AG08395 (cell line): ENCODE measurements at regions not wholly inside any gene's neighbourhood (a gene's known extent, or its start where the extent isn't known, plus 50 kb on each side); places are given as distances from the start of the nearest gene placed in this dataset.

Source experiments
- DNase-seq: peaks from one replicate; pipeline ENCODE4 v3.0.0; 2012; ENCODE audit warnings: mixed read lengths, low spot score

DNA sequence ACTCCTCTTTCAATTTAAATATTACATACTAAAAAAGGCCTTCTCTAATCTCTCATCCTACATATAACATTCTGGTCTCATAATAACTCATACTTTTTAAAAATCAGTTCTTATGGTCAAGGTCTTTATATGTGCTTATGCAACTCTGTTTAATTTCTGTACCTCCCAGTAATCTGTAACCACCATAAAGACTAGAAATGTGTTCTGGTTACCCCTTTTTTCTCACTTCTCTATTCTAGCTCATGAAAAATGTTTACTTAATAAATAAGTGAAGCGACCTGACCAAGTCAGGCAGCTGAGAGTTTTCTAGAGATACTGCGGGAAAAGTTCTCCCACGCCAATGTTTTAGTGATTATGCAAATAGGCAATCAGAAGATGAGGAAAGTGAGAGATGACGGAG, 548.8 kb upstream of the FAM241A start:
- DNase-seq = no peak

DNA sequence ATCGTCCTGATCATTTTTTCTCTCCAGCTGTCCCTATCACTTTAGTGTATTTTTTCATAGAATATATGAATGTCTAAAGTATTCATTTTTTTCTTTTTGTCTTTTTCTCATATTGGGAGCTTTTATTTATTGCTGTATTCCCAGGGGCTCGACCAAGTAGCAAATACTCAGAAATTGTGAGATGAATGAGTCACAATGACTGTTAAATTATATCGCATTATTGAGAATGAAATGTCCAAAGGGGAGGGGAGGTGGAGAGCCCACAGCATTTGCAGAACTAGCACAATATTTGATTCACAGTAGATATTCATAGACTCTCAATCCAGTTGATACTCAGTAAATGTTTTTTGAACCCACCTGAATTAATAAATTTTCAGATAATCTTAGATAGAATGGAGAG, 543.6 kb upstream of the FAM241A start:
- peak; percentile 4 for DNase-seq

DNA sequence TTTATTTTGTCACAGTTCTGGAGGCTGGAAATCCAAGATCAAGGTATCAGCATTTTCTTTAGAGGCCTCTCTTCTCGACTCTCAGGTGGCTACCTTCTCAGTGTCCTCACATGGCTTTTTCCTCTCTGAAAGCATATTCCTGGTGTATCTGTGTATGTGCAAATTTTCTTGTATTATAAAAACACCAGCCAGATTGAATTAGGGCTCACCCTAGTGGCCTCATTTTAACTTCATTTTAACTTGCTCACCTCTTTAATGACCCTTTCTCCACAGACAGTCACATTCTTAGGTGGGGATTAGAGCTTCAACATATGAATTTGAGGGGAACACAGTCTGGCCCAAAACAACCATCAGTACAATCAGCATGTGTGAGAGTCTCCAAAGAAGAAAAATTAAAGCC, 542.4 kb upstream of the FAM241A start:
- DNase-seq = peak; percentile 26

DNA sequence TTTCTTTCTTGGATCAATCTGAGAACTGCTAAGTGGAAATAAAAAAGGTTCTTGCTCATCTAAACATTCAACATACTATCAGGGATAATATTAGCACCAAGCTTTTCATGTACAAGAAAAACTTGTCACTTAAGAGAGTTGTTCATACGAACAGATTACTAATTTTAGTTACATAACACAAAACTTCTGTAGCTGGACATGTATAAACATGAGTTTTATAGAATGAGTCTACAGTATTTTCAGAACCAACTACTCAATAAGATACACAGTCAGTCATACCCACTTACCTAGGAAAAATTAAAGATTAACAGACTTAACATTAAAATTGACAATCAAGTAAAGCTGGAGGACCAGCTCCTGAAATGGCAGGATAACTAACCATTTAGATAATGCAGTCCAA, 540.1 kb upstream of the FAM241A start:
- DNase-seq = no peak

DNA sequence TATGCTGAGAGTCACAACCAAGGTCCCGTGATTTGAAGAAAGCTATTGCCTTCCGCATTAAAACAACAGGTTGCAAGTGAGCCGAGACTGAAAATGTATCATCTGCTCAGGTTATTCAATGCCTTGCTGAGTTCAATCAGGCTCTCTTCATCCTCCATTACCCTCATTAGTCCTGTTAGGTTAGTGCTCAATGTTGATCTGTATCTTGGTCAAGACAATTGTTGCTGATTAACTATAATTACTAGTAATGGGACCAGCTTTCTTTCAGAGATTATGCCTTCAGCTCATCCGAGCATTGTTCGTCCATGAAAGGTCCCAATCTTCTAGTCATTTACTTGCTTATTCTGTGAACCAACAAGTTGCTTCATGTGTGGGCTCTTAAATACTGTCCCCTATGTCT, 534.6 kb upstream of the FAM241A start:
- DNase-seq = no peak

DNA sequence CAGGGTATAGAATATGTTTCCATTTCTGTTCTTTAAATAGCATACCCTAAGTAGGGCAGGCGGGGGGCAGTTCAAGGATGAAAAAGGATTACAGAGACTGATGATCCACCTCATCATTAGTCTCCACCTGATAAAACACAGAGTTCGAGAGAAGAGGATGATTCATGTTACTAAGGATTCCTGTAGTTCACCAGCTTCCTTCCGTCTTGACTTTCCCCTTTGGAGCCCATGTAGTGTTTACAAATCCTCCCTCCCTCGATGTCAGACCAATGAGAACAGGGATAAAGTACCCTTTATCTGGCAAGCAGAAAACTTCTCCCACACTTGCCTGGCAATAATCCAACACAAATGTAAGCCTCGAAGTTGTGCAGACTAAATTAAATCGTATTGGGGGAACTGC, 526.3 kb upstream of the FAM241A start:
- no peak for DNase-seq

DNA sequence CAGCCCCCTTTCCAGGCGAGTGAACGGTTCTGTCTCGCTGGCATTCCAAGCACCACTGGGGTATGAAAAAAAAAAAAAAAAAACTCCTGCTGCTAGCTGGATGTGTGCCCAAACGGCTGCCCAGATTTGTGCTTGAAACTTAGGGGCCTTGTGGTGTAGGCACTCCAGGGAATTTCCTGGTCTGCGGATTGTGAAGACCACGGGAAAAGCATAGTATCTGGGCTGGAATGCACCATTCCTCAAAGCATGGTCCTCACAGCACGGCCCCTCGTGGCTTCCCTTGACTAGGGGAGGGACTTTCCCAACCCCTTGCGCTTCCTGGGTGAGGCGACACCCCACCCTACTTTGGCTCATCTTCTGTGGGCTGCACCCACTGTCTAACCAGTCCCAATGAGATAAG, 516.8 kb upstream of the FAM241A start:
- DNase-seq = no peak

DNA sequence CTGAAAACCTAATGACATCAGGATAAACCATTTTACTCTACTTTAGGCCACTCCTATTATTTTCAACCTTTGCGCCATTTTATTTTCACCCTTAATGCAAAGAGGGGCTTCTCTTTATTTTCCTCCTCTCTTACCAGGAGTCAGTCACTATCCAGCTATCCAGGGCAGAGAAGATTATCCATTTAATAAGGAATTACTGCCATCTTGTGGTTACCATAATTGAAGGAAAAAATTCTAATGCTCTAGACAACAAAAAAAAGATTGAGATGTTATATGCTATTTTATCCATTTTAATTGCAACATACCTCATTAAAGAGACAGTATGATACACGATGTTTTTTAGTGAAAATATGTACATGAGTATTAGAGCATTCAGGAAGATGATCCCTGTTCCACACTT, 514.5 kb upstream of the FAM241A start:
- peak; percentile 41 for DNase-seq

DNA sequence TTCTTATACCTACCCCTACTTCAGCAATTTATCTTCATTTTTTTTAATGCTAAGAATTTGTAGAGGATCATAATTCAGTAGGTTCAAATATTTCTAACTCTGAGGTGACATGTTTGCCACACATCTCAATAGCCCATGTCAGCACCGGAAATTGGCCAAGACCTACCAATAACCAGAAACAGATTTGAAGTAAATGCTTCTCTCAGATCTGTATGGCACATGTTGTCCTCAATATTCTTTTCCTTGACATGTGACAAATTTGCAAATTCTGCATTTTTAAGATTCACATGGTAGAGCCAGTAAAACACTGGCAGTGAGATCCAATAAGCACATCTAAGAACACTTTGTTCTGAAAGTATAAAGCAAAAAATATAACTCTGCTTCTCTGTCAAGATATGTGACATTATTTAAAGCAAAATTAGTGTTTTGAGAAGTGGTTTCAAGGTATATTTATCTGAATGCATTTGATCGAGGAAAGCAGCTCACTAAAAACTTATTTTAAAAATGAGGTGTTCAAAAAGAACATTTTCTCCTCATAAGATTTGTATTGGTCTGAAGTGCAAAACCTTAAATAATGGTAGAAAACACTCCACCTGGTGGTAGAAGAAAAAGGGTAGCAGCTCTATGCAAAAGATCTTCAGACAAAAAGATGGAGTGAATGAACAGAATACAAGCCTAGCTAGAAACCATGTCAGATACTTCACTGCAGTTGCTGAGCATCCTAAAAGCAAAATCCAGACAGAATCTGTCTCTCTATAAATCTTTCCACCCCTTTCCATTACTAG, 513.8 kb upstream of the FAM241A start:
- DNase-seq = no peak

DNA sequence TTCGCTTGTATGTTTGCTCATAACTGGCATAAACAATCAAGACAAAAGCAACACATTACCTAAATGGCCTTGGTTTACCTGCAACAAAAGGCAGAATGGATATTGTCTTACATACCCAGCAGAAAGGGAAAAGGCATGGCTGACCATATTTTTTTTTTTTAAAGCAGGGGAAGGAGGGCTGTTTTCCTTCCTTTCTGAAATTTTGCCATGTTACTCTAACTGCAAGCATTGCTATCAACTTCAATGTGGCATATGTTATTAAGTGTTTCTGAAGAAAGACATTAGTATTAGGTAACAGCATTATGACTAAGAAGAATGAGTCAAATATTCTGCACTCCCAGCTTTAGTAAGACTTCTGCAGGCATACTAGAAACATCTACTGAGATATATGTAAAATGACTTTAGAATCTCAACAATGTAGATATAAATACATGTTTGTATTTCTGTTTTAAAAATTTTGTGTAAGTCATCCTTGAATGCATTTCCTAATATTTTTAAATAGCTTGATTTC, 512.6 kb upstream of the FAM241A start:
- DNase-seq = peak; percentile 10

DNA sequence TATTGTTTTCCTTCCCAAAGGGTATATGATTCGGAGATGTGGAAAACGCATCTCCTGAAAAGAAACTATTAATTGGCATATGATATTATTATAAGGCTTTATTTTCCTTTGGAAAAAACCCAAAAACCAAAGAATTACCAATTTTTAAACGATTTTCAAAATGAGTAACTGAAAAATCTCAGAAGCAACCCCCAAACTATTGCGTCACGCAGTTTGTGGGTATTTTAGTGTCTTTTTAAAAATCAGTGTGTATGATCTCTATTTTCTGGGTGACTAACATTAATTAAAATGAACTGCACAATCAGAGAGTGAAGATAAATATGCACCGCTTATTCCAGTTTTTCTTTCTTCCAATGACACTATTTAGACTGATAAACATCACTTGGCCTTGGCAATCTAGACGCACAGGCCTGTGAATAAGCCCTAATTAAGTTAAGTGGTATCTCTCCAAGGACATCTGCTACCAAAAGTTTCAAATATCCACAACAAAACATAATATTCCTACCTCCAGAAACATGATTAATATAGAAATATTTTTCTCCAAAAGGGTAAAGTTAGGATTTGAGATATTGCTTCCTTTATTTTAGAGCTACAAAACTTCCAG, 511.5 kb upstream of the FAM241A start:
- no peak for DNase-seq

DNA sequence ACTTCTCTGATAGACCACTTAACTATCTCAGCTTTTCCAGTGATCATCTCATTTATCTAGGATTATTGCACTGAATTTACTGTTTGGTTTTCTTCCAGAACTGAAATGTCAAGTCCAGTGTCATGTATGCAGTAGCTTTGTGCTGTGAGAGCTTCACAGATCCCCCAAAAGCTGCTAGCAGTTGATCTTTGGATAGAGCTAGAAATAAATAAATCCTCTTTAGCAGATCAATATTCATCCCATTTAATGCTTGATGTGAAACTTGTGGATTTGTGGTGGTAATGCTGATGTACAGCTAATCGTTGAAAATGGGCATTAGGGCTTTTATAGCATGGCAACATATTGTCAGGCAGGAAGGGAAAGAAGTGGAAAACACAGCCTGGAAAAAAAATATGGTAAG, 509.6 kb upstream of the FAM241A start:
- DNase-seq = no peak

DNA sequence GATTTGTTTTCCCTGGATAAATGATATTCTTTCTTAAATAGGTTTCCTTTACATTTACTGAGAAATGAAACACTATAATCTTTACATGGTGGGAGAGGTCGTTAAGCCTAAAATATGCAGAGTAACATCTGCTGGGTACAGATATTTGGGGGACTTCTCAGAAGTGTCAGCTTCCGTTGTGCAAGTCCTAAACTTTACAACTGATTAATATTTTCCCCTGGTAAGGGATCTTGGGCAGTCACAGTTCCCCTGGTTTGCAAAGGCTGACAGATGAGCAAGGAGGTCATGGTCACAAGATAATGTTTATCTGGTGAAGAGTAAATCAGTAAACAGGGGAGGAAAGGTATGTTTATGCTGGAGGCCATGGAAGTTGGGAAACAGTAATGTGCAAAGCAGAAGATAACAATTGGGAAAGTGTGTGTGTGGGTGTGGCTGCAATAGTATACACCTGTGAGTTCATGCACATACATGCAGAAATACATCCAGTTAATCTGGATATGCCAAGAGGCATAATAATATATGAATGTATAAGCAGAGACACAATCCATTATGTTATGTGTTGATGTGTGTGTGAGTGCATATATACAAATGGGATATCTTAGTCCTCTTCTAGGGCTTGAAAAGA, 508.2 kb upstream of the FAM241A start:
- DNase-seq = no peak

DNA sequence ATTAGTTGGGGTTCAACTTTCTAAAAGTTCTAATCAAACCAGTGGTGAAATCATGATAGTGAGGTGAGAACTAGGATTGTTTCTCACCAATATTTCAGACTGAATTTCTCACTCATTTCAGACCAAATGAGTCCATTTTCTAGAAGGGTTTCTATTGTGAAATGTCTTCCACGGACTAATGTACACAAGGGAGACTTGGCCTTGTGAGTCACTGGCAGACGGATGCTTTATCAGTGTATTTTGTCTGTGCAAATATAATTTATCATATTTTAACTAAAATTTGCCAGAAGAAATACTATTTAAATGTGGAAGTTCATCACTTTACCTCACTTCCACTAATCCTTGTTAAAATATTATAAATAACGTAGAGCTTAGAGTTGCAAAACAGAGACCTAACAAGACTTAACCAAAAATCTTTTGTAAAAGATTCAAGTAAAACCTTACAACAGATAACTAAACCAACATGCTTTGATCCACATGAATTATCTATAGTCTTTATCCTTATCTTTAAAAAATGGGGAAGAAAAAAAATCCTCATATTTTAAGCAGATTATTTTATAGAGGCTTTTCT, 506.0 kb upstream of the FAM241A start:
- no peak for DNase-seq

DNA sequence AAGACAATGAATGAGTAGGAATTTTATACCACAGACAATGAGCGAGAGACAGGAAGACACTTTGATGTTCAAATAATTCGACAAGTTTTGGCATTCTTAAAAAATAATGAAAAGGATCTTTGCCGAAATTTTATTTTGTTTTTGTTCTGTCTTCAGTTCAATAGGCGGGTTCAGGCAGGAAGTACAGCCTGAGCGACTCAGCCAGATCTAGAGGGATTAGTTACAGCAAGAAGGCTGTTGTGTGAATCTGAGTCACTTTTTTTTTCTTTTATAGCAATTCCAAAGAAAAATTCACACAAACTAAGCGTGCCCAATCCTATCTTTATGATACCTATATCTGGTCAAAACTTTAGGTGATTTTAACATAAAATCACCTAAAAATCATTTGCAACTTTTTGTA, 505.4 kb upstream of the FAM241A start:
- DNase-seq = peak; percentile 57

DNA sequence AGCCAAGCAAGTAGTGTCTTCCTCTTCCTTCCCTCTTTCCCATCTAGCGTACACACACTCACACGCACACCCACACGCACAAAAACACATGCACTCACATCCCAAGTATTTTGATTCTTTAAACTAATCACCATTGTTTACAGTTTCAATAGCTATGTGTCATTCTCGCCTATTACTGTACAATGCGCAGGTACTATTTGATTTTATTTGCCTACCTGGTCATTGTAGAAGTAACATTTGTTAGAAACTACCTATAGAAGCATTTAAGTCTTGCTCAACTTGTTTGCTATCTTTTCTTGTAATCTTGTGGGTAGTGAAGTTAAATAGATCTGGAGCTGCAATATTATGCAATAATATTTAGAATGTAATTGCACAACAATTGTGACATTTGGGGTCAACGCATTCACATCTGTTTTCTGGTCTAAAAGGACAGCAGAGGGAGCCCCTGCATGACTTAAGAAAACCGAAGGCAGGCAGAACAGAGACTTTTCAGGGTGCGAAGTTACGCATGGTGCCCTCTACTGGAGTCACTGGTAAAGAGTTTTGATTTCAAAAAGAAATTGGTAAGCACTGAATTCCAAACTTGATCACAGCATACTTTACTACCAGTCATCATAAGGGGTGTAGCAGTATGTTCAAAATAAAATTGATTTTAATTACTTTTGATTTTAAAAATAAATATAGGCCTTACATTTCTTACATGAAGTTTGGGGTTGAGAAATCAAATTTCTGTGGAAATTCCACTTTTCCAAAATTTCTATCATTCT, 503.3 kb upstream of the FAM241A start:
- DNase-seq = peak; percentile 82

DNA sequence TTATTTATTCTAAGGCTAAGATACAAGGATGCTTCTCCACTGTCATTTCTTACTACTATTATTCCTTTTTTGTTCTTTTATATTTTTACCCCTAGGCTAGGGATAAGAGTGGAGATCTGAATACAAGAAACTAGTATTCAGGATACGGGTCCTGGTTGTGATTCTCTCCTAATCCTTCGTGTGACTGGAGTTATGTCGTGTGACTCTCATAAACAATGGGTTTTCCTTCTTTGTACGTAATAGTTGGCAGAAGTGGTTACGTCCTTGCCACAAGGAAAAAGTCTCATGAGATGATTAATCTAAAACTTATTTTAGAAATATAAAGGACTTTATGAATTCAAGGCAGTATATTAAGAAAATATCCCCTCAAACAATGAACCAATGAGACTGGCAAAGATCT, 497.2 kb upstream of the FAM241A start:
- no peak for DNase-seq

DNA sequence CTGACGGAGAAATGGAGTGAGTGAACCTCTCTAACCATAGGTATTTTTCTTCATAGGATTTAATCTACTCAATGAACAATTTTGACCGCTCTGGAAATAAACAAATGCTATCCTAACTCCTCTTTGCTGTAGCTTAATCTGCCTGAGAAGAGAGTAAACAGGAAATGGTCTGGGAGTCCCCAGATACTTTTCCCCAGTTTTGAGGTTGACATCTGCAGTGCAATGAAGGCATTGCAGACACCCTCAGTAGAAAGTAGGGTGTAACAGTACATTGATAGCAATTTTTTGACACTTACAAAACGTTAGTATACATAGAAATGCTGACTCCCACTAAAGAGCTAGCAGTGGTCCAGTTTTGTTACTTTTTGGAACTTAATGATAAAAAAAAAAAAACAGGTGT, 495.9 kb upstream of the FAM241A start:
- no peak for DNase-seq

DNA sequence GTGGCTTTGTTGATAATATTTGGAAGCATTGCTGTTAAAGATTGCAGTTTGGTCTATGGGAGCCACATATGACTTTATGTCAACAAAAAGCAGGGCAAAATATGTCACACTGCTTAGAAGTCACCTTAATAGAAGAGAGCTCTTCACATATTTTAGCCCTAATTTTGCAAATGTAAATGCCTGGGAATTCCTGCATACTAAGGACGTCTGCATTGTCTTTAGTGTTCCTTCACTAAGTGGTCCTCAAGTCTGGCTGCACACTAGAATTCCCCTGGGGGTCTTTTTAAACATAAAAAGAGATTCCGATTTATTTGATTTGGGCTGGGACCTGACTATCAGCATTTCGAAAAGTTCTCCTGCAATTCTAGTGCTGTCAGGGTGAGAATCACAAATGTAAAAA, 495.1 kb upstream of the FAM241A start:
- no peak for DNase-seq

DNA sequence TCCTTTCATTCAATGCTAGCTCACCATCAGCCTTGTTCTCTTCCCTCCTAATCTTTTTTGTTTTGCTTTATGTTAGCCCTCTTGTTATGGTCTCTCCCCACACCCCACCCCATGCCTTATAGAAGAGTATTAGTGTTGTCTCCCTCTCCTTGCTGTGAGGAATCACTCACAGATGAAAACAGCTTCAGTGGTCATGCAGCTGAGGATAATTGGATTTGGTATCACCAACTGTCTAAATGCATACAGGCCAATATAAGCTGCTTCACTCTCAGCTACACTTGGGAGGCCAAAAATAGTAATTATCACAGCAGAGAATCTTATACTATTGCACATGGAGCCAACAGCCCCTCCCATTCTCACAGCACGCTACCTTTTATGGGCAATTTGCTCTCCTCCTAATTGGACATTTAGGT, 494.6 kb upstream of the FAM241A start:
- DNase-seq = no peak

DNA sequence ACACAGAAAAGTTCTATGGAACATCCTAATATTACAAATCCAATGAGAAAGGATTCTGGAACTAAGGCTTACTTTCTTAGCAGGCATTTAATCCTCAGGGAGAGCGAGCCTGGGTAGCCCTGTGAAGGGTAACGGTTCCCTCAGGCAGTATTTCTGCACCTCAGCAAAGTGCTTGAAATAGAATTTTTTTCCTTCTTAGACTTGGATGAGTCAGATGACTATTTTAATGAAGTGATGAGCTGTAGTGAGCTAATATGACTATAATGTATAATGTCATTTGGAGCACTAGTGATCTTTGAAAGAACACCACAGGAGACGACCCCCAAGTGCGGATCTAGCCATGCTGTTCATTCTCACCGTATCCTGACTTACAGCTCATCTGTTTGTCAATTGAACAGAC, 493.0 kb upstream of the FAM241A start:
- peak; percentile 6 for DNase-seq

DNA sequence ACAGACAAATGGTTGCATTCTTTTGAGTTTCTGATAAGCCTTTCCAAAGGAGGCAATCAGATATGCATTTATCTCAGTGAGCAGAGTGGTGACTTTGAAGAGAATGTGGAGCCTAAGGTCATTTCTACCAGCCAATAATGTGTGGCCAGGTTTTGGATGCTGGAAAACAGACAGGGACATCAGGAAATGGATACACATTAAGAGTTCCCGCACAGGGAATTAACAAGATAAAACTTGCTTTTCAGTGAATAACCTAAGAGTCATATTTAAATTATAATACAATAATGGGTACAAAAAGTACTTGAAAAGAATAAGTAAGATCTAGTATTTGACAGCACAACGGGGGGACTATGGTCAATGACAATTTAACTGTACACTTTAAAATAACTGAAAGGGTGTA, 492.3 kb upstream of the FAM241A start:
- no peak for DNase-seq
